Testis (tissue), 2 donors: ENCODE measurements at regions not wholly inside any gene's neighbourhood (a gene's known extent, or its start where the extent isn't known, plus 50 kb on each side); places are given as distances from the start of the nearest gene placed in this dataset.

Experiments
- POLR2A ChIP-seq: fragments of 450-650 bp; IDR thresholded peaks from one replicate; pipeline ENCODE4 v1.6.1; 2017; ENCODE audit warnings: antibody characterized with exemption, mild to moderate bottlenecking, moderate library complexity
- TF ChIP-seq, protein P1 (sequence below), 3 experiments: fragments of 450-650 bp in 2 of 3; fragments of 200-600 bp in 1 of 3; sonication (generic) in 1 of 3; IDR thresholded peaks; one replicate each; pipeline ENCODE4 v1.5.1; 2016 to 2019; ENCODE audit warnings: antibody characterized with exemption in 3 of 3, mild to moderate bottlenecking in 2 of 3, moderate library complexity in 1 of 3

- TF ChIP-seq, protein P1, sequence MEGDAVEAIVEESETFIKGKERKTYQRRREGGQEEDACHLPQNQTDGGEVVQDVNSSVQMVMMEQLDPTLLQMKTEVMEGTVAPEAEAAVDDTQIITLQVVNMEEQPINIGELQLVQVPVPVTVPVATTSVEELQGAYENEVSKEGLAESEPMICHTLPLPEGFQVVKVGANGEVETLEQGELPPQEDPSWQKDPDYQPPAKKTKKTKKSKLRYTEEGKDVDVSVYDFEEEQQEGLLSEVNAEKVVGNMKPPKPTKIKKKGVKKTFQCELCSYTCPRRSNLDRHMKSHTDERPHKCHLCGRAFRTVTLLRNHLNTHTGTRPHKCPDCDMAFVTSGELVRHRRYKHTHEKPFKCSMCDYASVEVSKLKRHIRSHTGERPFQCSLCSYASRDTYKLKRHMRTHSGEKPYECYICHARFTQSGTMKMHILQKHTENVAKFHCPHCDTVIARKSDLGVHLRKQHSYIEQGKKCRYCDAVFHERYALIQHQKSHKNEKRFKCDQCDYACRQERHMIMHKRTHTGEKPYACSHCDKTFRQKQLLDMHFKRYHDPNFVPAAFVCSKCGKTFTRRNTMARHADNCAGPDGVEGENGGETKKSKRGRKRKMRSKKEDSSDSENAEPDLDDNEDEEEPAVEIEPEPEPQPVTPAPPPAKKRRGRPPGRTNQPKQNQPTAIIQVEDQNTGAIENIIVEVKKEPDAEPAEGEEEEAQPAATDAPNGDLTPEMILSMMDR (IDR thresholded peaks at IDR 0.05) = no peak
- no peak for TF ChIP-seq POLR2A
These were observed 526.9 kb upstream of the FANCL start for GRCh38 chr2:58767828-58768714.
